Uterus (tissue), 3 donors: ENCODE measurements at regions not wholly inside any gene's neighbourhood (a gene's known extent, or its start where the extent isn't known, plus 50 kb on each side); places are given as distances from the start of the nearest gene placed in this dataset.

Source experiments
- DNase-seq, 2 donors: peaks; one replicate each; pipeline ENCODE4 v3.0.0-alpha.2; 2019 to 2020
- H3K27ac ChIP-seq, 2 donors: fragments of 200-600 bp; sonication (generic); 1 replicate in 1 of 2; 2 replicates in 1 of 2; pipeline ENCODE4 v1.5.1; 2016 to 2018
- H3K27me3 ChIP-seq, 2 donors: fragments of 200-600 bp; sonication (generic); one replicate each; pipeline ENCODE4 v1.5.1; 2018 to 2019; ENCODE audit warnings: control low read depth in 1 of 2
- H3K36me3 ChIP-seq, 2 donors: fragments of 200-600 bp; sonication (generic); one replicate each; pipeline ENCODE4 v1.5.1; 2019; ENCODE audit warnings: control low read depth in 1 of 2
- H3K4me1 ChIP-seq, 2 donors: fragments of 200-600 bp; sonication (generic); one replicate each; pipeline ENCODE4 v1.5.1; 2018 to 2019; ENCODE audit warnings: control low read depth in 1 of 2
- H3K4me3 ChIP-seq, 2 donors: fragments of 200-600 bp; sonication (generic); 1 replicate in 1 of 2; 2 replicates in 1 of 2; pipeline ENCODE4 v1.5.1; 2018 to 2019; ENCODE audit warnings: mild to moderate bottlenecking in 1 of 2
- H3K9me3 ChIP-seq, 2 donors: fragments of 200-600 bp; sonication (generic); one replicate each; pipeline ENCODE4 v1.5.1; 2019; ENCODE audit warnings: control low read depth in 1 of 2
- POLR2A ChIP-seq, 2 donors: fragments of 450-650 bp; IDR thresholded peaks; one replicate each; pipeline ENCODE4 v1.6.1; 2016; ENCODE audit warnings: antibody characterized with exemption in 2 of 2, mild to moderate bottlenecking in 1 of 2, moderate library complexity in 1 of 2
- intact Hi-C: fragments of 100-400 bp; cut with DNase I; formaldehyde crosslinking; loops from one replicate; pipeline ENCODE4 v1.15.1; 2023; ENCODE audit warnings: low total_unique reads
- TF ChIP-seq, protein P1 (sequence below), 4 experiments: fragments of 200-600 bp in 2 of 4; fragments of 450-650 bp in 2 of 4; sonication (generic) in 2 of 4; IDR thresholded peaks; one replicate each; pipeline ENCODE4 v1.5.1; 2016 to 2019; ENCODE audit warnings: antibody characterized with exemption in 4 of 4, mild to moderate bottlenecking in 2 of 4, moderate library complexity in 1 of 4
- donor health status: DM: yes; HTN: yes; CAD: no.

DNA sequence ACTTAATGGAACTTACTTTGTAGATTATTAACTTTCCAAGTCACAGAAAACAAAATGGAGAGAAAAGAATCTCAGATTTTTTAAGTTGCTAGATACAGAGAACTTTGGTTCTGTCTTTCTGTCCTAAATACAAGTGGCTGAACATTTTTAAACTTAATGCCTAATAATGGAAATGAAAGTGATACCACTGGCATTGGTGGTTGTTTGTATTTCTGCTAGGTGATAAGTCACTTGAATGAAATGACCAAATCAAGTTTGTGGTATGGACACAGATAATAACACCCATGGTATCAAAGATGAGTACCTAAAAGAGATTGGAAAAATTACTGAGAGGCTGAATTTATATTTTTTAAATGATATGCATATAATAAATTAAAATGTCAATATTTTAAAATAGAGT lies 502.1 kb downstream of the CNTN6 start:
- Histone ChIP-seq H3K4me1 (no peaks in the 10 kb centered on the region), H3K36me3 (no peaks in the 10 kb centered on the region), H3K27me3 (no peaks in the 10 kb centered on the region), H3K27ac (no peak overlapping the region), H3K9me3 (peaks cover 0 to 9% of the 10 kb centered on the region in 2 donors), H3K4me3 (no peak overlapping the region)
- TF ChIP-seq, protein P1, sequence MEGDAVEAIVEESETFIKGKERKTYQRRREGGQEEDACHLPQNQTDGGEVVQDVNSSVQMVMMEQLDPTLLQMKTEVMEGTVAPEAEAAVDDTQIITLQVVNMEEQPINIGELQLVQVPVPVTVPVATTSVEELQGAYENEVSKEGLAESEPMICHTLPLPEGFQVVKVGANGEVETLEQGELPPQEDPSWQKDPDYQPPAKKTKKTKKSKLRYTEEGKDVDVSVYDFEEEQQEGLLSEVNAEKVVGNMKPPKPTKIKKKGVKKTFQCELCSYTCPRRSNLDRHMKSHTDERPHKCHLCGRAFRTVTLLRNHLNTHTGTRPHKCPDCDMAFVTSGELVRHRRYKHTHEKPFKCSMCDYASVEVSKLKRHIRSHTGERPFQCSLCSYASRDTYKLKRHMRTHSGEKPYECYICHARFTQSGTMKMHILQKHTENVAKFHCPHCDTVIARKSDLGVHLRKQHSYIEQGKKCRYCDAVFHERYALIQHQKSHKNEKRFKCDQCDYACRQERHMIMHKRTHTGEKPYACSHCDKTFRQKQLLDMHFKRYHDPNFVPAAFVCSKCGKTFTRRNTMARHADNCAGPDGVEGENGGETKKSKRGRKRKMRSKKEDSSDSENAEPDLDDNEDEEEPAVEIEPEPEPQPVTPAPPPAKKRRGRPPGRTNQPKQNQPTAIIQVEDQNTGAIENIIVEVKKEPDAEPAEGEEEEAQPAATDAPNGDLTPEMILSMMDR (IDR thresholded peaks at IDR 0.05) = no peak
- TF ChIP-seq POLR2A (IDR thresholded peaks at IDR 0.05) = no peak
- no peak for DNase-seq
- intact Hi-C loops = no loop called here

DNA sequence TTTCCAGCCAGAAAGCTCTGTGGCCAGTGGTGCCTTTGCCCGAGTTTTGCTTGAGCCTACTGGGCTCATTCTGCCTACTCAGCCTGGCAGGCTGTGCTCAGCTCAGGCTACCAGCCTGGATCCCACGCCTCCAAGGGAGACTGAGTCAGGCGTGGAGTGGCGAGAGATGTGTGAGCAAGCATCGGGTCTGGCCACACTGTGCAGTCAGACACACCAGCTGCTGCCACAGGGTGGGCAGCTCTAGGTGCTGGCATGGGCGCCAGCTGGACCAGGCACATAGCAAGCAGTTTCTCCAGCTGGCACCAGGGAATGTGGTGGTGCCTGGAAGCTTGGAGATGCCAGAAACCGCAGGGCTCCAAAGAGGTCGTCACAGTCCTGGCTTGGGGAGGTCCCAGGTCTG lies 498.5 kb upstream of the CNTN4 start:
- Histone ChIP-seq H3K27ac (no peak overlapping the region), H3K4me3 (no peak overlapping the region), H3K4me1 (no peaks in the 10 kb centered on the region), H3K9me3 (no peaks in the 10 kb centered on the region), H3K36me3 (no peaks in the 10 kb centered on the region), H3K27me3 (no peaks in the 10 kb centered on the region)
- intact Hi-C loops = no loop called here
- no peak for DNase-seq
- TF ChIP-seq, protein P1 (IDR thresholded peaks at IDR 0.05) = no peak
- TF ChIP-seq POLR2A (IDR thresholded peaks at IDR 0.05) = no peak

DNA sequence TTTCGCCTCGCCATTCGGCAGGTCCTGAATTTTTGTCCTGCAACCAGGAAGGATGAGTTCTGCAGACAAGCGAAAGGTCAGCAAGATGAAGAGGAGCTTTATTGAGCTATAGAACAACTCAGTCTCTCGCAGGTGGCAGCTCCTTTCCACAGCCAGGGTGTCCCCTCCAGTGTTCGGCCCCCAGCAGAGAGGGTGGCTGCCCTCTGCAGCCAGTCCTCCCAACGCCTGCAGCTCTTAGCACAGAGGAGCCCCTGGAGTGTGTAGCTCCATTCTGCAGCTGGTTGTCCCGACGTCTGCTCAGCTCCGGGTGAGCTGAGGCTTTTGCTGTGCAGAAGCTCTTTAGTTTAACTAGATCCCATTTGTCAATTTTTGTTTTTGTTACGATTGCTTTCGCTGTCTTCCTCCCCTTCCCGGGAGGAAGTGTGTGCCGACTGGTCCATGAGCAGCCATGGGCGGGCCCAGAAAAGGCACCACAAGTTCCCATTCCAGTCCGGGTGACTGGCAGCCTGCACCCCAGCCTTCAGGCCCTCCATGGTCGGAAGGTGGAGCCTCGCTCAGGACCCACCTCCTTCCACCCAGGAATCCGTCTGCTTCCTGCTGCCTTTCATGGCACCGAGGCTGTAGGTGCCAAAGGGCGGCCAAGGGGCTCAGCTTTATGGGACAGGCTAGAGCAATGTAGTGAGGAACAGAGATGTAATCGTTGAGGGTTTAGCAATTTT lies 497.8 kb upstream of the CNTN4 start:
- Histone ChIP-seq H3K27ac (no peak overlapping the region), H3K4me1 (no peaks in the 10 kb centered on the region), H3K4me3 (no peak overlapping the region), H3K36me3 (no peaks in the 10 kb centered on the region), H3K27me3 (no peaks in the 10 kb centered on the region), H3K9me3 (no peaks in the 10 kb centered on the region)
- intact Hi-C loops = no loop called here
- DNase-seq = no peak
- TF ChIP-seq POLR2A (IDR thresholded peaks at IDR 0.05) = no peak
- TF ChIP-seq, protein P1 (IDR thresholded peaks at IDR 0.05) = no peak

DNA sequence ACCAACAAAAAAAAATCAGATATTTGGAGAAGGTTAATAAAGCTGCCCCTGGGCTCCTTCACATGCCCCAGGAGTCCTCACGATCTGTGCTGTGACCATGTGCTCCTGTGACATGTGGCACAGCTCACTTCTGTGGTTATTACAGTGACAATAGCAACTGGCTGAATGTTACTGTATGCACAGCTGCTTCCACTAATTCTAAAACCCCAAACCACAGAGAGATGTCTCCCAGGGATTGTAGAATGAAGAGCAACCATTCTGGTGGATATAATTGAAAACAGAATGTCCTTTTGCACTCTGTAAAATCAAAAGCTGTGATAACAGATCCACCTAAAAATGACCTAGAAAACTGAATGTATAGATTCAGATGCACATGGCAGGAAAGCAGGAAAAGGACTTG lies 489.2 kb upstream of the CNTN4 start:
- no peak overlapping the region for H3K27ac ChIP-seq
- H3K4me1 ChIP-seq = no peaks in the 10 kb centered on the region
- intact Hi-C loops = no loop called here
- DNase-seq = no peak
- no peak overlapping the region for H3K4me3 ChIP-seq
- TF ChIP-seq, protein P1 (IDR thresholded peaks at IDR 0.05) = no peak
- TF ChIP-seq POLR2A (IDR thresholded peaks at IDR 0.05) = no peak
- no peaks in the 10 kb centered on the region for H3K27me3 ChIP-seq
- no peaks in the 10 kb centered on the region for H3K36me3 ChIP-seq
- no peaks in the 10 kb centered on the region for H3K9me3 ChIP-seq

DNA sequence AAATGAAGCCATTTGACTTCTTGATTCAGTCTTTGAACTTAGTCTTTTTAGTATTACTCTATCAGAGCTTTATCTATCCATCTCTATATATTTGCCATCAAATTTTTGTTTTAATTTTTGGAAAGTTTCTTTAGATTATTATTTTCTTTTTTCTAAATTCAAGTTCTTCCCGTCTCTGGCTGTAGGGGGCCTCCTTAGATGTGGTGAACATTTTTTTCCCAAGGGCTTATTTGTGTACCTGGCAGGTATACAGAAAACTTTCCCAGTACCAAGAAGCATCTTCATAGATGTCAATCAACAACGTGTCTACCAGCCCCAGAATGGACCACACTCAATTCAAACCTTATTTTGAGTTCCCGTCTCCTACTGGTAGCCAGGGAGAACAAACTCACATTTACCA lies 486.8 kb upstream of the CNTN4 start:
- no peak overlapping the region for H3K27ac ChIP-seq
- DNase-seq = no peak
- no peaks in the 10 kb centered on the region for H3K4me1 ChIP-seq
- no peaks in the 10 kb centered on the region for H3K36me3 ChIP-seq
- no peaks in the 10 kb centered on the region for H3K9me3 ChIP-seq
- no peaks in the 10 kb centered on the region for H3K27me3 ChIP-seq
- H3K4me3 ChIP-seq = no peak overlapping the region
- TF ChIP-seq, protein P1 (IDR thresholded peaks at IDR 0.05) = no peak
- TF ChIP-seq POLR2A (IDR thresholded peaks at IDR 0.05) = no peak
- intact Hi-C loops = no loop called here
